ENCODE measurements at regions not wholly inside any gene's neighbourhood (a gene's known extent, or its start where the extent isn't known, plus 50 kb on each side); places are given as distances from the start of the nearest gene placed in this dataset.

DNA sequence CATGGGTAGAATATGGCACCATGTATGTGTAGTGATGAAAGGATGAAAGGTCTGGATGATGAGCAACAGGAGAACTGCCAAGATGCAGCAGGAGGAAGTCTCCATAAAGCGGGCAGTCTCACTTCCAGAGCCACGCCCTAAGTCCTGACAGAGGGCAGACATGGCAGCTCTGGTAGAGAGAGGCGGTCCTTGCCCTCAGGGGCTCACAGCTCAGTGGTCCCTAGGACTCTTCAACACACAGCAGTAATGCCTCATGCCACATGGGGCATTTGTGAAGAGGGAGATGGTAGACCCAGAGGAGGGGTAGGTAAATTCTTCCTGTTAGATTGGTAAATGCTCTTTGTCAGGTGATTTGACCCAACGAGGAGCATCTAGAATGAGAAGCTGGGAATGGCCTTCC lies 1088.4 kb downstream of the BCL11B start:
- Histone ChIP-seq H3K9me3 (no peaks in the 10 kb centered on the region), H3K36me3 (no peaks in the 10 kb centered on the region), H3K4me1 (no peaks in the 10 kb centered on the region), H3K4me3 (no peak overlapping the region), H3K27me3 (peaks cover 0 to 4% of the 10 kb centered on the region in 2 donors), H3K27ac (no peak overlapping the region)
- DNase-seq (ENCODE audit: low spot score in 2 of 2) = no peak
- intact Hi-C loops (cut with DNase I; ENCODE audit: low total_unique reads) = no loop called here
- TF ChIP-seq, protein P1, sequence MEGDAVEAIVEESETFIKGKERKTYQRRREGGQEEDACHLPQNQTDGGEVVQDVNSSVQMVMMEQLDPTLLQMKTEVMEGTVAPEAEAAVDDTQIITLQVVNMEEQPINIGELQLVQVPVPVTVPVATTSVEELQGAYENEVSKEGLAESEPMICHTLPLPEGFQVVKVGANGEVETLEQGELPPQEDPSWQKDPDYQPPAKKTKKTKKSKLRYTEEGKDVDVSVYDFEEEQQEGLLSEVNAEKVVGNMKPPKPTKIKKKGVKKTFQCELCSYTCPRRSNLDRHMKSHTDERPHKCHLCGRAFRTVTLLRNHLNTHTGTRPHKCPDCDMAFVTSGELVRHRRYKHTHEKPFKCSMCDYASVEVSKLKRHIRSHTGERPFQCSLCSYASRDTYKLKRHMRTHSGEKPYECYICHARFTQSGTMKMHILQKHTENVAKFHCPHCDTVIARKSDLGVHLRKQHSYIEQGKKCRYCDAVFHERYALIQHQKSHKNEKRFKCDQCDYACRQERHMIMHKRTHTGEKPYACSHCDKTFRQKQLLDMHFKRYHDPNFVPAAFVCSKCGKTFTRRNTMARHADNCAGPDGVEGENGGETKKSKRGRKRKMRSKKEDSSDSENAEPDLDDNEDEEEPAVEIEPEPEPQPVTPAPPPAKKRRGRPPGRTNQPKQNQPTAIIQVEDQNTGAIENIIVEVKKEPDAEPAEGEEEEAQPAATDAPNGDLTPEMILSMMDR (IDR thresholded peaks at IDR 0.05) = no peak
- TF ChIP-seq POLR2A (IDR thresholded peaks at IDR 0.05) (no peak), POLR2AphosphoS5 (IDR thresholded peaks at IDR 0.05) (no peak)

DNA sequence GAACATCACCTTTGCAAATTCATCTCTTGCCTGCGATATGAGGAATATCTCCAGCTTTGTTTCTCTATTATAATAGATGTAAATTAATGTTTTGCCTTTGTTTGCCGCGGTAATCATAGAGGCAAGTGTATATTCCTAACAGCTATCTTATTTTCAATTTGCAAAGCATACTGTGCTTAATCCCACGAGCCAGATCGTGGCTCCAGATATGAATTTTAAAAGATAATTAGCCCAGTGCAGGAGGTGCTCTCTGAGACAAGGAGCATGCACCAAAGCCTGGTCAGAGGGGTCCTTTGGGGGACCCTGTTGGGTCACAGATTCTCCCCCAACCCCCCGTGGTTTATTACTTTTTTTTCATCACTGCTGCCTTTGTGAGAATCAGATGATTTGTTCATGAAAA lies 1087.5 kb downstream of the BCL11B start:
- H3K4me1 ChIP-seq = no peaks in the 10 kb centered on the region
- H3K9me3 ChIP-seq = no peaks in the 10 kb centered on the region
- no peak overlapping the region for H3K4me3 ChIP-seq
- intact Hi-C loops (cut with DNase I; ENCODE audit: low total_unique reads) = no loop called here
- no peak for DNase-seq (ENCODE audit: low spot score in 2 of 2)
- peaks cover 0 to 4% of the 10 kb centered on the region in 2 donors for H3K27me3 ChIP-seq
- no peaks in the 10 kb centered on the region for H3K36me3 ChIP-seq
- TF ChIP-seq, protein P1 (IDR thresholded peaks at IDR 0.05) = no peak
- TF ChIP-seq POLR2A (IDR thresholded peaks at IDR 0.05) (no peak), POLR2AphosphoS5 (IDR thresholded peaks at IDR 0.05) (no peak)
- no peak overlapping the region for H3K27ac ChIP-seq

DNA sequence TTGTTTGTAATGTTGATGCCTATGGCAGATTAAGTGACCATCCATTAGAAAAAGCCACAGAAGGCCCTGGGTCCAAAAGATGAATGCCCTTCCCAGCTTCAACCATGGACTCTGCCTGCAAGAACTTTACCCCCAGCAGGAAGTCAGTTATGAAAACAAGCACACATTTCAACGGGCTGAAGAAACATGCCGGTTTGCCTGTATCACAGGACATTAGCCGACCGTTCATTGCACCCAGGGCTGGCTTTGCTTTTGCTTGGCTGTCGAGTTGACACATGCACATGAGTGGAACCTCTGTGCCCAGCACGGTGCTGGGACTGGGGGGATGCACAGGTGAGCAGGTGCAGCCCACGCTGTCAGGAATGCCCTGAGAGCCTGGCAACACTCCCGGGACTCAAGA lies 1087.0 kb downstream of the BCL11B start:
- Histone ChIP-seq H3K4me3 (no peak overlapping the region), H3K27me3 (peaks cover 0 to 4% of the 10 kb centered on the region in 2 donors), H3K36me3 (no peaks in the 10 kb centered on the region), H3K4me1 (no peaks in the 10 kb centered on the region), H3K9me3 (no peaks in the 10 kb centered on the region), H3K27ac (no peak overlapping the region)
- TF ChIP-seq POLR2A (IDR thresholded peaks at IDR 0.05) = no peak
- DNase-seq (ENCODE audit: low spot score in 2 of 2) = no peak
- intact Hi-C loops (cut with DNase I; ENCODE audit: low total_unique reads) = no loop called here

DNA sequence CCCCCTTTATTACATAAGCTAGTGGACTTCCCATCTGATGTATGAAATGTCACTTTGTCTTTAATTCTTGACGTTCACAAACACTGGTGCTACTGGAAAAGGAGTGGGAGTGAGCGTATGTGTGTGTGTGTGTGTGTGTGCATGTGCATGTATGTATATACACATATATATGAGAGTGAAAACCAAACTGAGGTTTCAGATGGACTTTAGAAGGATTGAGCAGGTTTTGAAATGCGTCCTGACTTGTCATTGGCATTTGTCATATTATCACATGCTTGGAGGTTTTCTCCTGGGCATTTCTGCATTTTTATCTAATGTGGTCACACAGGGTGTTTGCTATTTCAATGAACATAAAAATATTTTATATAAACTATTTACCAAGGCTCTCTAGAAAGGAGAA lies 1085.9 kb downstream of the BCL11B start:
- intact Hi-C loops (cut with DNase I; ENCODE audit: low total_unique reads) = no loop called here
- no peak for DNase-seq (ENCODE audit: low spot score in 2 of 2)
- no peaks in the 10 kb centered on the region for H3K36me3 ChIP-seq
- no peak overlapping the region for H3K27ac ChIP-seq
- no peaks in the 10 kb centered on the region for H3K4me1 ChIP-seq
- TF ChIP-seq, protein P1 (IDR thresholded peaks at IDR 0.05) = no peak
- no peak for TF ChIP-seq POLR2A (IDR thresholded peaks at IDR 0.05)
- no peak for TF ChIP-seq POLR2AphosphoS5 (IDR thresholded peaks at IDR 0.05)
- H3K27me3 ChIP-seq = peaks cover 0 to 4% of the 10 kb centered on the region in 2 donors
- H3K9me3 ChIP-seq = no peaks in the 10 kb centered on the region
- no peak overlapping the region for H3K4me3 ChIP-seq

DNA sequence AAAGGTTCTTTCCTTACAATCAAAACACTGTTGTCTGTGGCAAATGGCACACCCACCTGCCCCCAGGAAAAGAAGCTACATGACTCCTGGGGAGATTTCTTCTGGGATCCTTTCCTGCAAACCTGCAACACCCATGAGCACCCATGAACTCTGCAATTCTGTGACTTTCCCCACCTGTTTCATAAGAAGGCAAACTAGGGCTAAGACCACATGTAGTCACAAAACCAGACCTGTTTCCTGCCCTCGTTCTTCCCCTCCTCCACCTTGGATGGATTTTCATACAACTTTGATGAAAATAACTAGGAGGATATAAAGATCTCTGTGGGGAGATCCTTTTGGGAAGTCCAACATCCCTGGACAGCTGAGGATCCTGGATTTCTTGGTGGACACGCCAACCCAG lies 1084.7 kb downstream of the BCL11B start:
- Histone ChIP-seq H3K27ac (no peak overlapping the region), H3K27me3 (peaks cover 0 to 4% of the 10 kb centered on the region in 2 donors), H3K4me1 (no peaks in the 10 kb centered on the region), H3K4me3 (no peak overlapping the region), H3K9me3 (no peaks in the 10 kb centered on the region), H3K36me3 (no peaks in the 10 kb centered on the region)
- intact Hi-C loops (cut with DNase I; ENCODE audit: low total_unique reads) = no loop called here
- no peak for TF ChIP-seq POLR2A (IDR thresholded peaks at IDR 0.05)
- no peak for TF ChIP-seq POLR2AphosphoS5 (IDR thresholded peaks at IDR 0.05)
- TF ChIP-seq, protein P1 (IDR thresholded peaks at IDR 0.05) = no peak
- no peak for DNase-seq (ENCODE audit: low spot score in 2 of 2)

DNA sequence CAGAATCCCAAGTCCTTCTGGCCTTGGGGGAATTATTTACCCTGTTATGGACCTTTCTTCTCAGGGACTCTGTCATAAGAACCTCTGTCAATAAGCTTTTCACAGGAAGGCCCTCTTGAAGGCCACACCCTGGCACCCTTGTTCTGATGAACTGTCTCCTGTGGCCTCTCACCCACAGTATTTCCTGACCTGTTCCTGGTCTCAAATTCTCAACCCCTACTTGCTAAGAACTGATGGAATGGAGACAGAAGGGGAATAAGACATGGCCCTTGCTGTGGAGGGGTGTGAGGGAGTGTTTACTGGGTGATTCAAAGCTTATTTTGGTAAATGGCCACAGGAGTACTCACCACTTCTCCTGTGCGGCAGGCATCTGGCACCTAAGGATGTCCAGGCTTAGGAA lies 1082.9 kb downstream of the BCL11B start:
- Histone ChIP-seq H3K27ac (no peak overlapping the region), H3K27me3 (peaks cover 0 to 4% of the 10 kb centered on the region in 2 donors), H3K4me3 (no peak overlapping the region), H3K4me1 (no peaks in the 10 kb centered on the region), H3K36me3 (no peaks in the 10 kb centered on the region), H3K9me3 (no peaks in the 10 kb centered on the region)
- intact Hi-C loops (cut with DNase I; ENCODE audit: low total_unique reads) = no loop called here
- DNase-seq (ENCODE audit: low spot score in 2 of 2) = no peak
- TF ChIP-seq, protein P1 (IDR thresholded peaks at IDR 0.05) = no peak
- TF ChIP-seq POLR2A (IDR thresholded peaks at IDR 0.05) (no peak), POLR2AphosphoS5 (IDR thresholded peaks at IDR 0.05) (no peak)

Data from breast epithelium (tissue), 4 donors.